Activated CD8-positive, alpha-beta T cell treated with anti-CD3 and anti-CD28 coated beads for 36 hours (primary cell): ENCODE measurements at regions not wholly inside any gene's neighbourhood (a gene's known extent, or its start where the extent isn't known, plus 50 kb on each side); places are given as distances from the start of the nearest gene placed in this dataset.

Experiments used
- ATAC-seq: fragments of 200-7000 bp; cut with Tn5 transposase; one replicate; pipeline ENCODE4 v1.10.0; 2021; ENCODE audit warnings: mild to moderate bottlenecking, moderate library complexity
- CTCF ChIA-PET: fragments of 350-600 bp; sonication (Branson Sonifier 250); formaldehyde crosslinking; loops from one replicate; lab custom pipeline; 2021; ENCODE audit warnings: antibody characterized with exemption; lab: Charles Lee
- POLR2A ChIA-PET: fragments of 350-600 bp; sonication (Branson Sonifier 250); formaldehyde crosslinking; loops from one replicate; lab custom pipeline; 2021; ENCODE audit warnings: antibody characterized with exemption; lab: Charles Lee
- DNase-seq: peaks from one replicate; pipeline ENCODE4 v3.0.0-alpha.2; 2020
- H3K27ac Mint-ChIP-seq: one replicate; pipeline ENCODE4 v1.8.0; 2021; ENCODE audit warnings: mild to moderate bottlenecking, mixed read lengths
- H3K27me3 Mint-ChIP-seq: one replicate; pipeline ENCODE4 v1.8.0; 2021; ENCODE audit warnings: mixed read lengths
- H3K36me3 Mint-ChIP-seq: one replicate; pipeline ENCODE4 v1.8.0; 2021; ENCODE audit warnings: low read depth, mixed read lengths
- H3K4me1 Mint-ChIP-seq: one replicate; pipeline ENCODE4 v1.8.0; 2021; ENCODE audit warnings: low read depth, mixed read lengths
- H3K4me3 Mint-ChIP-seq: one replicate; pipeline ENCODE4 v1.8.0; 2021; ENCODE audit warnings: mild to moderate bottlenecking, moderate library complexity, mixed read lengths
- H3K9me3 Mint-ChIP-seq: one replicate; pipeline ENCODE4 v1.8.0; 2021; ENCODE audit warnings: mixed read lengths
- CTCF ChIP-seq: fragments of 200-600 bp; IDR thresholded peaks from one replicate; pipeline ENCODE4 v1.8.0; 2022; ENCODE audit warnings: antibody characterized with exemption, mild to moderate bottlenecking
- intact Hi-C: fragments of 100-400 bp; cut with micrococcal nuclease; formaldehyde crosslinking; loops from one replicate; pipeline ENCODE4 v1.10.0; 2022

- Mint-ChIP-seq H3K4me3 (no peak overlapping the region), H3K9me3 (no peaks in the 10 kb centered on the region), H3K27ac (no peak overlapping the region), H3K36me3 (no peaks in the 10 kb centered on the region), H3K27me3 (peaks cover 2% of the 10 kb centered on the region), H3K4me1 (no peaks in the 10 kb centered on the region)
- DNase-seq (no peak), ATAC-seq (no peak)
- TF ChIP-seq CTCF: no peak
- ChIA-PET POLR2A (no interaction called here), CTCF (interaction anchor here (1.5 kb wide), 1 partner anchor 8 kb away, joined by 4 read pairs; no protein-coding TSS in a partner anchor)
- intact Hi-C loops: loop anchor here (10.0 kb wide), 2 partner anchors 56 to 186 kb away; partner anchors contain the start of gene DUSP10
Measured at GRCh38 chr1:221558396-221558795, 183.5 kb downstream of the DUSP10 start.

- no peak overlapping the region for H3K27ac Mint-ChIP-seq
Measured at GRCh38 chr1:221559911-221560310, 182.0 kb downstream of the DUSP10 start.

GRCh38 chr1:221562542-221563475 lies 179.1 kb downstream of the DUSP10 start:
- DNase-seq (no peak), ATAC-seq (no peak)
- ChIA-PET CTCF (interaction anchor here (1.3 to 1.4 kb wide), 2 partner anchors 10 to 12 kb away, joined by 3 to 4 read pairs; no protein-coding TSS in a partner anchor), POLR2A (no interaction called here)
- peaks cover 2% of the 10 kb centered on the region for H3K27me3 Mint-ChIP-seq
- no peaks in the 10 kb centered on the region for H3K4me1 Mint-ChIP-seq
- intact Hi-C loops: no loop called here
- no peak overlapping the region for H3K4me3 Mint-ChIP-seq
- TF ChIP-seq CTCF: no peak
- no peaks in the 10 kb centered on the region for H3K36me3 Mint-ChIP-seq
- no peak overlapping the region for H3K27ac Mint-ChIP-seq
- no peaks in the 10 kb centered on the region for H3K9me3 Mint-ChIP-seq

More at GRCh38 chr1:221559911-221560310, 182.0 kb downstream of the DUSP10 start:
- no peak for TF ChIP-seq CTCF
- Mint-ChIP-seq H3K9me3 (no peaks in the 10 kb centered on the region), H3K27me3 (peaks cover 2% of the 10 kb centered on the region), H3K36me3 (no peaks in the 10 kb centered on the region), H3K4me1 (no peaks in the 10 kb centered on the region), H3K4me3 (no peak overlapping the region)
- no peak for ATAC-seq
- intact Hi-C loops: loop anchor here (10.0 kb wide), 2 partner anchors 55 to 185 kb away; partner anchors contain the start of gene DUSP10
- no peak for DNase-seq
- CTCF ChIA-PET: no interaction called here
- POLR2A ChIA-PET: no interaction called here

- Mint-ChIP-seq H3K4me1 (no peaks in the 10 kb centered on the region), H3K27ac (no peak overlapping the region), H3K27me3 (peaks cover 2% of the 10 kb centered on the region), H3K36me3 (no peaks in the 10 kb centered on the region), H3K4me3 (no peak overlapping the region), H3K9me3 (no peaks in the 10 kb centered on the region)
- ChIA-PET CTCF (interaction anchor here (1.4 kb wide), 1 partner anchor 13 kb away, joined by 3 read pairs; no protein-coding TSS in a partner anchor), POLR2A (no interaction called here)
- no peak for TF ChIP-seq CTCF
- DNase-seq (no peak), ATAC-seq (no peak)
- intact Hi-C loops: no loop called here
Measured at GRCh38 chr1:221563476-221563921, 178.4 kb downstream of the DUSP10 start.

- H3K4me3 Mint-ChIP-seq: no peak overlapping the region
- no peak overlapping the region for H3K27ac Mint-ChIP-seq
- POLR2A ChIA-PET: no interaction called here
- ATAC-seq: no peak
- CTCF ChIA-PET: no interaction called here
- H3K4me1 Mint-ChIP-seq: no peaks in the 10 kb centered on the region
- H3K36me3 Mint-ChIP-seq: no peaks in the 10 kb centered on the region
- no peak for TF ChIP-seq CTCF
- H3K27me3 Mint-ChIP-seq: peaks cover 2% of the 10 kb centered on the region
- intact Hi-C loops: no loop called here
- no peaks in the 10 kb centered on the region for H3K9me3 Mint-ChIP-seq
- DNase-seq: no peak
Measured at GRCh38 chr1:221564891-221565290, 177.0 kb downstream of the DUSP10 start.
